HepG2 (cell line): ENCODE measurements at regions not wholly inside any gene's neighbourhood (a gene's known extent, or its start where the extent isn't known, plus 50 kb on each side); places are given as distances from the start of the nearest gene placed in this dataset.

Source experiments
- ATAC-seq: fragments of 200-7000 bp; cut with Tn5 transposase; 3 replicates; pipeline ENCODE4 v1.9.1; 2020; ENCODE audit warnings: mild to moderate bottlenecking, moderate library complexity
- BruUV-seq: library from RNA; stranded (reverse); fragments of 400-500 nt; replicated peaks from 2 replicates; lab custom pipeline; 2021; lab: Mats Ljungman, UMichigan
- CTCF ChIA-PET: fragments of 300-600 bp; formaldehyde crosslinking; extraction: SDS; loops from one replicate; lab custom pipeline; 2021; ENCODE audit warnings: low total read pairs, inconsistent platforms, low intra/inter-chr PET ratio; lab: Yijun Ruan, JAX
- POLR2A ChIA-PET: fragments of 350-600 bp; sonication (Branson Sonifier 250); formaldehyde crosslinking; loops from one replicate; lab custom pipeline; 2020; ENCODE audit warnings: antibody characterized with exemption, inconsistent platforms; lab: Yijun Ruan, JAX
- DNase-seq: peaks from one replicate; pipeline ENCODE4 v3.0.0-alpha.2; 2015; ENCODE audit warnings: low spot score
- FAIRE-seq: peaks from 3 replicates; lab custom pipeline; 2011; peaks lifted over from hg19 to GRCh38; lab: Jason Lieb, UNC
- H2AFZ ChIP-seq: one replicate; pipeline ENCODE4 v1.6.1; 2011; ENCODE audit warnings: low read length, inconsistent platforms
- H3K27ac ChIP-seq: fragments of 300-600 bp; 3 replicates; pipeline ENCODE4 v1.8.0; 2011; ENCODE audit warnings: mixed run types, mild to moderate bottlenecking, mixed read lengths, low read length, inconsistent platforms; ENCODE audit not compliant: insufficient read depth; ENCODE audit errors: extremely low read length
- H3K27me3 ChIP-seq, 2 experiments: fragments of 200-600 bp in 1 of 2; 2 replicates in 1 of 2; 3 replicates in 1 of 2; pipeline versions ENCODE4 v1.6.0 to v1.8.0; 2011; ENCODE audit warnings: low read length in 2 of 2, mild to moderate bottlenecking in 2 of 2, moderate library complexity in 2 of 2, inconsistent platforms in 1 of 2; ENCODE audit not compliant: insufficient read depth in 2 of 2, control insufficient read depth in 1 of 2
- H3K36me3 ChIP-seq, 2 experiments: fragments of 200-600 bp in 1 of 2; replicated peaks in 1 of 2; 2 replicates in 1 of 2; 3 replicates in 1 of 2; pipeline versions ENCODE4 v1.5.1 to v1.8.0; 2011; ENCODE audit warnings: low read length in 2 of 2, inconsistent platforms in 1 of 2; ENCODE audit not compliant: insufficient read depth in 2 of 2, control insufficient read depth in 1 of 2
- H3K4me1 ChIP-seq: 2 replicates; pipeline ENCODE4 v1.5.1; 2012; ENCODE audit warnings: low read length, inconsistent platforms; ENCODE audit not compliant: insufficient read depth
- H3K4me2 ChIP-seq: 2 replicates; pipeline ENCODE4 v1.6.0; 2011; ENCODE audit warnings: low read depth, low read length, inconsistent platforms
- H3K4me3 ChIP-seq, 3 experiments: fragments of 200-600 bp in 1 of 3; sonication (generic), shearing (Covaris generic) in 1 of 3; replicated peaks in 1 of 3; 2 replicates each; pipeline ENCODE4 v1.5.1; 2011 to 2016; ENCODE audit warnings: low read length in 3 of 3, inconsistent platforms in 2 of 3, low read depth in 2 of 3, mild to moderate bottlenecking in 2 of 3, control low read depth in 1 of 3, mixed read lengths in 1 of 3; ENCODE audit not compliant: insufficient read depth in 1 of 3
- H3K79me2 ChIP-seq: one replicate; pipeline ENCODE4 v1.6.1; 2011; ENCODE audit warnings: low read length, inconsistent platforms; ENCODE audit not compliant: insufficient read depth
- H3K9ac ChIP-seq: 2 replicates; pipeline ENCODE4 v1.6.0; 2011; ENCODE audit warnings: mild to moderate bottlenecking, low read depth, low read length, inconsistent platforms; ENCODE audit not compliant: insufficient read depth
- H3K9me3 ChIP-seq: 2 replicates; pipeline ENCODE4 v1.5.1; 2012; ENCODE audit warnings: mild to moderate bottlenecking, low read length
- H4K20me1 ChIP-seq: 2 replicates; pipeline ENCODE4 v1.6.0; 2011; ENCODE audit warnings: inconsistent platforms, mild to moderate bottlenecking, low read length, moderate library complexity; ENCODE audit not compliant: insufficient read depth
- AGO1 ChIP-seq: fragments of 200-400 bp; formaldehyde crosslinking; IDR thresholded peaks from 2 replicates; pipeline ENCODE4 v1.6.1; 2017; ENCODE audit warnings: mild to moderate bottlenecking, low read depth, low read length, moderate library complexity; ENCODE audit not compliant: poor library complexity, severe bottlenecking
- KLF9 ChIP-seq: IDR thresholded peaks from 2 replicates; pipeline ENCODE4 v1.6.1; 2016; ENCODE audit warnings: low read depth
- MXI1 ChIP-seq: IDR thresholded peaks from 3 replicates; pipeline ENCODE4 v1.6.1; 2012; ENCODE audit warnings: low read depth, low read length, inconsistent platforms, borderline replicate concordance
- PHF21A ChIP-seq: sonication (generic); formaldehyde crosslinking; IDR thresholded peaks from 2 replicates; pipeline ENCODE4 v1.5.0; 2020; ENCODE audit warnings: mild to moderate bottlenecking, missing genetic modification reagents
- ZBTB8A ChIP-seq: sonication (generic); formaldehyde crosslinking; IDR thresholded peaks from 2 replicates; pipeline ENCODE4 v1.4.0; 2020; ENCODE audit warnings: mild to moderate bottlenecking, low read depth, missing genetic modification reagents, borderline replicate concordance
- ZNF20 ChIP-seq: sonication (generic); formaldehyde crosslinking; IDR thresholded peaks from 2 replicates; pipeline ENCODE4 v1.4.0; 2020; ENCODE audit warnings: mild to moderate bottlenecking, moderate library complexity, missing genetic modification reagents
- ZNF792 ChIP-seq: IDR thresholded peaks from 2 replicates; pipeline ENCODE4 v1.6.1; 2016
- ZZZ3 ChIP-seq: sonication (generic); formaldehyde crosslinking; IDR thresholded peaks from 2 replicates; pipeline ENCODE4 v1.4.0; 2020; ENCODE audit warnings: missing genetic modification reagents, mild to moderate bottlenecking, borderline replicate concordance
- WGBS: methylation state at CpG from one replicate; pipeline ENCODE4 v1.1.6; 2017; ENCODE audit warnings: low lambda C conversion rate; 5-methylcytosine and 5-hydroxymethylcytosine counted together
- in situ Hi-C: cut with HindIII; loops from 2 replicates; pipeline ENCODE4 v1.10.0; 2017; ENCODE audit warnings: low pct_unique_long_range_greater_than_20kb; ENCODE audit not compliant: extremely low pct_ligation_motif_present
- intact Hi-C: fragments of 100-400 bp; cut with micrococcal nuclease; formaldehyde crosslinking; loops from one replicate; pipeline ENCODE4 v1.10.0; 2022; ENCODE audit not compliant: unreplicated experiment
- TF ChIP-seq, protein P1 (sequence below): sonication (generic); formaldehyde crosslinking; conservative IDR thresholded peaks from 2 replicates; pipeline ENCODE4 v1.4.0; 2020; ENCODE audit warnings: mild to moderate bottlenecking, missing genetic modification reagents, moderate library complexity

DNA sequence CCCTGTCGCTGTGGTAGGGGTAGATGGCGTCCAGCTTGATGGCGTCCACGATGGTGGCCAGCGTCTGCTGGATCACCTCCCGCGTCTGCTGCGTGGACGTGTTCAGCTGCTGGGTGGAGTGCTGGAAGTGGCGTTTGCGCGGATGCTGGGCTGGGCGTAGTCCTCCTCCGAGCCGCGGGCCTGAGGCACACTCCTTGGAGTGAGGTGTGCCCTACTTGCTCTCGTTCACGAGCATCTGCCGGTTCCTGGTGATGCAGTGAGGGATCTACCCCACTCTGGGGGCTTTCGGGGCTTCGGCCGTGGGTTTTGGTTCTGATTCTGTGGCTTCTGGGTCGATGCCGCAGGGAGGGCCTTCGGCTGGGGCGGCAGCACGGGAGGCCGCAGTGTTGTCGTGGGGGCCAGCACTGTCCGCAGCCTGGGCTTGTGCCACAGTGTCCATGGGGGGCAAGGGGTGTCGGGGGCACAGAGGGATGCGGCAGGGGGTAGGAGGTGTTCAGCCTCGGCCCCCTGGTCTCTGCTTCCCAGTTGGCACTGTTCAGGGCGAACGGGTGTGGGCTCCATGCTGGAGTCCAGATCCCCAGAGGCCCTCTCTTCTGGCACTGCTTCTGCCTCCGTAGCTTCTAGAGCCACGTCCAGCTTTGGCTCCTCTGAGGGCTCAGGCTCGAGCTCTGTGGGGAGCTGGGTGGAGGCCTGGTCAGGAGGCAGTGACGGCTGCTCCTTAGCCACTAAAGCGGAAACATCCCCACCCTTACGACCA lies 890.6 kb upstream of the LRRTM1 start:
- H2AFZ ChIP-seq = no peak overlapping the region
- ATAC-seq = no peak; the same call in 2 of the 3 replicates
- H3K36me3 ChIP-seq = no peaks in the 10 kb centered on the region
- H3K4me1 ChIP-seq = no peaks in the 10 kb centered on the region
- in situ Hi-C loops = no loop called here
- H3K4me3 ChIP-seq = no peak overlapping the region
- ChIA-PET CTCF (no interaction called here), POLR2A (no interaction called here)
- no TSS peak for BruUV-seq
- H3K4me2 ChIP-seq = no peak overlapping the region
- WGBS = 81% methylated on average over 27 of the region's 41 CpGs
- peaks cover 61% of the 10 kb centered on the region for H3K9me3 ChIP-seq
- TF ChIP-seq KLF9 = no peak
- no peak for TF ChIP-seq MXI1
- no peak for TF ChIP-seq ZNF20 (CRISPR knock-in tag)
- TF ChIP-seq, protein P1, sequence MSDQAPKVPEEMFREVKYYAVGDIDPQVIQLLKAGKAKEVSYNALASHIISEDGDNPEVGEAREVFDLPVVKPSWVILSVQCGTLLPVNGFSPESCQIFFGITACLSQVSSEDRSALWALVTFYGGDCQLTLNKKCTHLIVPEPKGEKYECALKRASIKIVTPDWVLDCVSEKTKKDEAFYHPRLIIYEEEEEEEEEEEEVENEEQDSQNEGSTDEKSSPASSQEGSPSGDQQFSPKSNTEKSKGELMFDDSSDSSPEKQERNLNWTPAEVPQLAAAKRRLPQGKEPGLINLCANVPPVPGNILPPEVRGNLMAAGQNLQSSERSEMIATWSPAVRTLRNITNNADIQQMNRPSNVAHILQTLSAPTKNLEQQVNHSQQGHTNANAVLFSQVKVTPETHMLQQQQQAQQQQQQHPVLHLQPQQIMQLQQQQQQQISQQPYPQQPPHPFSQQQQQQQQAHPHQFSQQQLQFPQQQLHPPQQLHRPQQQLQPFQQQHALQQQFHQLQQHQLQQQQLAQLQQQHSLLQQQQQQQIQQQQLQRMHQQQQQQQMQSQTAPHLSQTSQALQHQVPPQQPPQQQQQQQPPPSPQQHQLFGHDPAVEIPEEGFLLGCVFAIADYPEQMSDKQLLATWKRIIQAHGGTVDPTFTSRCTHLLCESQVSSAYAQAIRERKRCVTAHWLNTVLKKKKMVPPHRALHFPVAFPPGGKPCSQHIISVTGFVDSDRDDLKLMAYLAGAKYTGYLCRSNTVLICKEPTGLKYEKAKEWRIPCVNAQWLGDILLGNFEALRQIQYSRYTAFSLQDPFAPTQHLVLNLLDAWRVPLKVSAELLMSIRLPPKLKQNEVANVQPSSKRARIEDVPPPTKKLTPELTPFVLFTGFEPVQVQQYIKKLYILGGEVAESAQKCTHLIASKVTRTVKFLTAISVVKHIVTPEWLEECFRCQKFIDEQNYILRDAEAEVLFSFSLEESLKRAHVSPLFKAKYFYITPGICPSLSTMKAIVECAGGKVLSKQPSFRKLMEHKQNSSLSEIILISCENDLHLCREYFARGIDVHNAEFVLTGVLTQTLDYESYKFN (CRISPR knock-in tag) = no peak
- no peak for TF ChIP-seq ZNF792 (CRISPR knock-in tag)
- no peak for TF ChIP-seq ZBTB8A
- TF ChIP-seq AGO1 = no peak
- TF ChIP-seq PHF21A = no peak
- no peak for TF ChIP-seq ZZZ3 (CRISPR knock-in tag)
- intact Hi-C loops = no loop called here
- no peaks in the 10 kb centered on the region for H4K20me1 ChIP-seq
- DNase-seq = no peak
- H3K27ac ChIP-seq = no peak overlapping the region
- no peak for FAIRE-seq
- no peaks in the 10 kb centered on the region for H3K27me3 ChIP-seq
- H3K9ac ChIP-seq = no peak overlapping the region
- no peaks in the 10 kb centered on the region for H3K79me2 ChIP-seq
